ENCODE measurements at regions not wholly inside any gene's neighbourhood (a gene's known extent, or its start where the extent isn't known, plus 50 kb on each side); places are given as distances from the start of the nearest gene placed in this dataset.

DNA sequence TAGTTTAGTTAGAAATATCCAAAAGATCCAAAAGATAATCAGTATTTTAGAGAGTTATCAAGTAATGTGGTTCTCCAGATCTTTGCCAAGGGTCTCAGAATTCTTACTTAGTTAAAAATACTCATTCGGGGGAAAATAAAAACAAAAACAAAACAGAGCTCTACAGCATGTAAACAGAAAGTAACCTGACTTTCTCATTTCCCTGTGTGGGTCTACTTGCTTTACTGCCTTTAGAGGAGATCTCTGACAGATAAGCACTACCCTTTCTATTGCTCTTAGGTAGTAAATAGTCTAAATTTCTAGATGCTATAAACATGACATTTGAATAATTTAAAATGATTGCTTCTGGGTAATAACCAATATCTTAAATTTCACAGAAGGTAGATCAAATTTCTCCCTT is 371.8 kb downstream of the RPL10L start:
- no peak for DNase-seq

DNA sequence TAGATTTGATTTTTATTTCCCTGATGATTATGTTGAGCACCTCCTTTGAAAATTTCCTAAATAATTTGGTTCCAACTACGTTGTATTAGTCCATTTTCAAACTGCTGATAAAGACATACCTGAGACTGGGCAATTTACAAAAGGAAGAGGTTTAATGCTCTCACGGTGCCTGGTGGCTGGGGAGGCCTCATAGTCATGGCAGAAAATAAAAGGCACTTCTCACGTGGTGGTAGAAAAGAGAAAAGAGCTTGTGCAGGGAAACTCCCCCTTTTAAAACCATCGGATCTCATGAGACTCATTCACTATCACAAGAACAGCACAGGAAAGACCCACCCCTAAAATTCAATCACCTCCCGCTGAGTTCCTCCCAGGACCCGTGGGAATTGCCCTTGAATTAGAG is 372.3 kb downstream of the RPL10L start:
- no peak for DNase-seq

DNA sequence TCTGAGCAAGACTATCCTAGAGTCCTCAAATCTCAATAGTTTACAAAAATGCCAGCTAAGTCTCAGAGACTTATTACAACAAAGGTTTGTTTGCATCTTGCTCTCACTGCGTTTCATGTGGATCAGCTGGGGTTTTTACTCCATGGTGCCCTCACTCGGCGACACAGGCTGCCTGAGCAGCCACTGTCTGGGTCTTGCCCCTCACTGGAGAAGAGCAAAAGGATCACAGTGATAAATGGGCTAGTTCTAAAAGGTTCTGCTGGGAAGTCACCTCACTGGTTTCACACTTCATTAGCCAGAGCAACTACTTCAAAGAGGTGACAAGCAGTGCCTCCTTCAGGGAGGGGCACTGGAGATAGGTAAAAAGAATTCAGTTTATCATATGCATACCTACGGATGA is 392.0 kb downstream of the RPL10L start:
- no peak for DNase-seq

DNA sequence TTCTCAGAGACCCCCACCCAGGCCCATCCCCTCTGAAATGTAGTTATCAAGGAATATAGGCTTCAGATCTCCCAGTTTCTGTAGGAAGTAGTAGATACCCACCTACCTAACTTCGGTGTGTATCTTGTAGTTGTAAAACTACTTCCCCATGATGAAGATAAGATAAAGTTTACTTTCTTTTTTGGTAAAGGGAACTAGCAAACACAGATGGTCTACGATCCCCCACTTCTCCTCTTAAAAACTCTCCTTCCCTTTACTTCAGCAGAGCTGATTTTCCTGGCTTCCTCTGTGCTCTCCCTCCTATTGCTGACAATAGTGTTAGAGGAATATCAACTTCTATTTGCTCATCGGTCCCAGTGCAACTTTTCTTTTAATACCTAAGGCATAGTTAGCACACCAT is 395.2 kb downstream of the RPL10L start:
- no peak for DNase-seq

DNA sequence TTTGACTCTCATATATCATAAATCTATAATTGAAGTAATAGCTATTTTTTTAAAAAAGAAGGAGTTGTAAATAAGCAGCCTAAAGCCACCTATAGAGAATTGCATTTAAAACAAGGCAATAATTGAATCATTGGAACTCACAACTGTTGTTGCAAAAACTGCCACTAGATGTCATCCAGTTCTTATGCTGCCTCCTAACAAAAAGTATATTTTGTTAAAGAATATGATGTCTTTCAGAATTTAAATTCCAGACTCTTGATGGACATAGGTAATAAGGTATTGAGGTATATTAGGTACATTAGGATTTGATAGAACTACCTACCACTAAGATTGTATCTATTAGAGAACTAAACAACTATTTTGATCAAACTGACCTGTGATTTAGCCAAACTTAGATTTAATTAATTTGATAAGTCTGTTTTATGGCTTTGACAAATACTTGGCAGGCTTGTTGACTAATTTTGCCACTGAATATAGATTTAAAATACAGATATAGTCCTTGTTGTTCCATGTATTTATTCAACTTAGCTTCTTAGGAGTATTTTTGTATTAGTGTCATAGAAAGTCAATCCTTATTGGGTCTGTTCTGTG is 401.4 kb downstream of the RPL10L start:
- no peak for DNase-seq

DNA sequence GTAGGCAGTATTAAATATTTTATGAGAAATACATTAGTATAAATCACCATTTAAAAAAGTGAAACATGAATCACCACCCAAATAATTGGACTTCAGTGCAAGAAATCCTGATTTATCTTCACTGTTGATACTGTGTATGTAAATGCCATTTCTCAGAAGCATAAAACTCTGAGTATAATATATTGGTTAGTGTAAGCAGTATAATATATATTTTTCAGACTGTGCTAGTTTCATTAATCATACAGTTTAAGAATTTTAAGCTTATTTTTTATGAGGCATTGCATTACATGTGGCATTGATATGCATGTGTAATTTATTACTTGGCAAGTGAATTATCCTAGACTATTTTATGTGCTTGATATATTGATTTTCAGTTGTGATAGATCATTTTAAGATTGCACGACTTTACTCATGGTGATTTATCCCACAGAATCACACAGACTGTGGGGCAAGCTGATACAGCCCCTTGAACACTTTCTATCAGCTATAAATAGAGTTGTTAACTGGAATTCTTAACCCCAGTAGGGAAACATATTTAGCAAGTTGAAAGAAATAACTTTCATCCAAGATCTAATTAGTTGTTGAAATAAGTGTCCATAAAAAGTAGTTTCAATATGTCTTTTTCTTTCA is 403.5 kb downstream of the RPL10L start:
- DNase-seq = peak; percentile 42

DNA sequence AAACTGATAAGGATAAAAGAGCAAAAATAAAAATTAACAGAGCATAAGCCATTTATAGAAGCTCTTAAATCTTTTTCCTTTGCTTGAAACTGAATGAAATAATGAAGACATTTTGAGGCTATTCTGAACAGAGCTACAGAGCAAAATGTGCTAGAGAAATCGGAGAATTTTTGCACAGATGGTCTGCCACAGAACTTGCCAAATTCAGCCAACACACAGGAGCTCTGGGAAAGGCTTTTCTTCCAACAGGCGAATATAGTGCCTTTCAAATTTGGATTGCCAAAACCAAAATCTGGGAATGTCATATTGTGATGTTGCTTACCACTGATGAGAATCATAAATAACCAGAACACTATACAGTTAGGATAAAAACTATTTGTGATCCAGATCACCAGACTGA is 406.3 kb downstream of the RPL10L start:
- DNase-seq = no peak

DNA sequence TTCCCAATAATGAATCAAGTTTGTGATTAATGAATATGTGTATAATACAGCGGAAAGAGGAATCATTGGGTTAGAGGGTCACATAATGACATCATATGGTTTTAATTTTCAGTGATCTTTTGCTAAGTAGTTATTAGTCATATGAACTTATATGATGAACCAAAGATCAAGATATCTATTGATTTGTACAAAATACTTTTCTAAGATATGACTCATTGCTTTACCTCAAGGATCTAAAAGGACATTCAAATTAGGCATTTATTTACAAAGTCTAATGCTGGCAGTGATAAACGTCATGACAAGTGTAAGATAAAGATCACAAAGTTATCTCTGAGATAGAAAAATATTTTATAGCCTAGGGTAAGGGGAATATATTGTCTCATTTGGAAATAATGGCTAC is 417.8 kb downstream of the RPL10L start:
- no peak for DNase-seq

DNA sequence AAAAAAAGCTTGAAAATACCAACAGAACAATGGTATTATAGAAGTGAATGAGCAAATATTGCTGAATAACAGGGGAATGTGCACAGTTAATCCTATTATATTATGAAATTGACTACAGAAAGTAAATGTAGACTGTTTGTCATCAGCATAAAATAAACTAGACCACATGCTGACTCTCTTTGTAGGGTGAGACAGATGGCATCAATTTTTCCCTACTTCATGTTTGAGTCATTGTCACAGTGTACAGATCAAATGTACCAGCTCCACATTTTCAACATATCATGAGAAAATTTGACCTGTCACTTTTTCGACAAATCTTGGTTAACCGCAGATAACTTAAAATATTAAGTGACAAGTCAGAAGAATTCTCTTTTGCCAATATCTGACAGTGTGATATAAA is 421.0 kb downstream of the RPL10L start:
- no peak for DNase-seq

DNA sequence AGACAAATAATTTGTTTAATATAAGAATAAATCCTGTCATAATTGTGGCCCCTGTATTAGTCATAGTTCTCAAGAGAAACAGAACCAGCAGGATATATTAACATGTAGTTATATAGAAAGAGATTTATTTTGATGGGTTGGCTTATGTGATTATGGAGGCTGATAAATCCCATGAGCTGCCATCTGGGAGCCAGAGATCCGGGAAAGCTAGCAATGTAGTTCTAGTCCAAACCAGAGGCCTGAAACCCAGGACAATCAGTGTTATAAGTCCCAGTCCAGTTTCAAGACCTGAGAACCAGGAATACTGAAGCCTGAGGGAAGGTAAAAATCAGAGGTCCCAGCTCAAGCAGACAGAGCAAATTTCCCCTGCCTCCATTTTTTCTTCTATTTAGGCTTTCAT is 435.8 kb downstream of the RPL10L start:
- DNase-seq = no peak

DNA sequence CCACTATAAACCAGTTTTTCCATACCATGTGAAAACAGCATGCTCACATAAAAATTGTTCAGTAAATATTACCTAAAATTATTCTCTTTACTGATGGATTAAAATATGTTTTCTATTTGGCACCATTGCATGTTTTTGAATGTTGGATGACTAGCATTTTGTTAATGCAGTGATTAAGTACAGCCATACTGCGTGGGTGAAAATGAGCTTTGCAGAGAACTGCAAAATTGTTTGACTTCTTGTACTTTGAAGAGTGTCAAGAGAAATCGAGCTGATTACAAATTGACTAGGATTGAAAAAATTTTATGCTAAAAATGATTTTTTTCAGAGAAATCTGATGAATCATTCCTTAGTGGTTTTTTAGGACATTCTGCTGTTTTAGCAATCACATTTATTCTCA is 452.9 kb downstream of the RPL10L start:
- no peak for DNase-seq

DNA sequence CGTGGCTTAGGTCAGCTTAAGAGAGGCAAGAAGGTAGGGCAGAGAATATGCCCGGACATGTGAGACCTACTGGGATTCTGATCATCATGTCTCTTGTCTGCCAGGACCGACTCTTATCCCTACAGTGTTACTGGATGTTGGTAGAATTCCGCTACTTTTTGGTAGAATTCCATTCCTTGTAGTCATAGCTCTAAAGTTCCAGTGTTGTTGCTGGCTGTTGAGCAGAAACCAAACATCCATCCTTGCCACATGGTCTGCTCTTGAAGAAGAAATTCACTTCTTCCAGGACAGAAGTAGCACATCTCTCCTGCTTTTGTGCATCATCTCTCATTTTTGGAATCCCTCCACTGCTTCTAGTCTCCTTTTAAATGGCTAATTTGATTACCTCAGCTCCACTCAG is 453.7 kb downstream of the RPL10L start:
- DNase-seq = no peak
